K562 (cell line): ENCODE measurements at regions not wholly inside any gene's neighbourhood (a gene's known extent, or its start where the extent isn't known, plus 50 kb on each side); places are given as distances from the start of the nearest gene placed in this dataset.

Experiments
- ATF2 ChIP-seq: sonication (generic); formaldehyde crosslinking; IDR thresholded peaks from 2 replicates; pipeline ENCODE4 v1.8.1; 2022; ENCODE audit warnings: missing genetic modification reagents
- CHD2 ChIP-seq: IDR thresholded peaks from 2 replicates; pipeline ENCODE4 v1.6.1; 2011; ENCODE audit warnings: low read depth, low read length
- ETV6 ChIP-seq, 3 experiments: fragments of 150-350 bp in 1 of 3; sonication (generic) in 1 of 3; formaldehyde crosslinking in 1 of 3; IDR thresholded peaks; 2 replicates each; pipeline versions ENCODE4 v1.6.1 to v1.8.0; 2014 to 2022; ENCODE audit warnings: borderline replicate concordance in 2 of 3, low read depth in 2 of 3, antibody characterized with exemption in 1 of 3, low read length in 1 of 3, mild to moderate bottlenecking in 1 of 3, missing genetic modification reagents in 1 of 3
- REST ChIP-seq, 2 experiments: fragments of 450-650 bp; formaldehyde crosslinking in 1 of 2; IDR thresholded peaks; 2 replicates each; pipeline versions ENCODE4 v1.4.0 to v1.6.1; 2014 to 2020; ENCODE audit warnings: mild to moderate bottlenecking in 2 of 2, borderline replicate concordance in 1 of 2, low read depth in 1 of 2
- TAF1 ChIP-seq: IDR thresholded peaks from 2 replicates; pipeline ENCODE4 v1.6.1; 2011; ENCODE audit warnings: mild to moderate bottlenecking, low read length, moderate library complexity; ENCODE audit not compliant: insufficient read depth, control insufficient read depth, severe bottlenecking; ENCODE audit errors: extremely low read depth
- ZKSCAN3 ChIP-seq: fragments of 250-450 bp; sonication (Bioruptor Pico); IDR thresholded peaks from 2 replicates; pipeline ENCODE4 v1.4.0; 2020
- ZNF696 ChIP-seq: fragments of 250-450 bp; sonication (Bioruptor Pico); conservative IDR thresholded peaks from 2 replicates; pipeline ENCODE4 v1.4.0; 2020; ENCODE audit warnings: mild to moderate bottlenecking, moderate library complexity

DNA sequence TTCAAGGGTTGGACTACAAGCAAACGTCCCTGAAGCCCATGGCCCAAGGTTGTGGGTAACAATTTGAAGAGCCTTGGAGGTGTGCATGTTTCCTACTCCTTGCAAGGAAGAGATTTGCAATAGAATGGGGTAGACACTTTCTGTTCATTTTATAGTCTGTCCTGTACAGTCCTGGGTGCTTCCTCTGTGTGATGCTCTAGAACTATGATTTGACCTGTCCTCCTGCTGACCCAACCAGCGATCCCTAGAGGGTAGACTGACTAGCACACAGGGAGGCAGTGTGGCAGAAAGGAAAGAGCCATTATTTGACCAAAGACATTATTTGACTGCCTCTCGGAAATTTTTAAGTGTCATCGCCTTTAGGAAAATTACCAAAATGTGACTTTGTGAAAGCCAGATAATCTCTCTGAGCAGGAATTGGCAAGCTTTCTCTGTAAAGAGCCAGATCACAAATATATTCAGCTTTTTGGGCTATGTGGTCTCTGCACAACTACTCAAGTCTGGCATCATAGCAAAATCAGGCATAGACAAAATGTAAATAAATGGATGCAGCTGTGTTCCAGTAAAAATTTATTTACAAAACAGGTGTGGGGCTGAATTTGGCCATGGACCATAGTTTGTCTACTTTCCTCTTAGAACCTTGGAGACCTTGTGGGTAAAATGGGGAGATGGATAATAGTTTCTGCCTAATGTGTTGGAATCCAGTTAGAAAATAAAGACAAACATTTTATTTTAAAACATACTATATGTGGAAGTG lies 106.8 kb downstream of the DMRT2 start:
- TF ChIP-seq ZKSCAN3 = no peak
- no peak for TF ChIP-seq TAF1
- no peak for TF ChIP-seq CHD2
- no peak for TF ChIP-seq ETV6 (IDR thresholded peaks at IDR 0.05; ENCODE audit: borderline replicate concordance in 1 of 2, low read depth in 2 of 2, low read length in 1 of 2)
- no peak for TF ChIP-seq ETV6 (CRISPR knock-in tag; IDR thresholded peaks at IDR 0.05; ENCODE audit: borderline replicate concordance)
- no peak for TF ChIP-seq ATF2 (CRISPR knock-in tag)
- no peak for TF ChIP-seq REST (IDR thresholded peaks at IDR 0.05; ENCODE audit: borderline replicate concordance)
- no peak for TF ChIP-seq REST (CRISPR knock-in tag; IDR thresholded peaks at IDR 0.05; ENCODE audit: low read depth)
- TF ChIP-seq ZNF696 (CRISPR knock-in tag) = no peak
